HepG2 (cell line): ENCODE measurements at regions not wholly inside any gene's neighbourhood (a gene's known extent, or its start where the extent isn't known, plus 50 kb on each side); places are given as distances from the start of the nearest gene placed in this dataset.

ENCODE experiments used
- CHD4 ChIP-seq: fragments of 200-600 bp; sonication (generic); IDR thresholded peaks from 2 replicates; pipeline ENCODE4 v1.7.0; 2017; ENCODE audit warnings: mild to moderate bottlenecking, low read length, borderline replicate concordance
- ELF1 ChIP-seq: sonication (generic); formaldehyde crosslinking; IDR thresholded peaks from 2 replicates; pipeline ENCODE4 v1.4.0; 2020; ENCODE audit warnings: missing genetic modification reagents
- ZNF550 ChIP-seq: sonication (generic); formaldehyde crosslinking; IDR thresholded peaks from 2 replicates; pipeline ENCODE4 v1.4.0; 2020; ENCODE audit warnings: mild to moderate bottlenecking, missing genetic modification reagents, borderline replicate concordance
- TF ChIP-seq, protein P1 (sequence below): sonication (generic); formaldehyde crosslinking; conservative IDR thresholded peaks from 2 replicates; pipeline ENCODE4 v1.8.0; 2022; ENCODE audit warnings: mild to moderate bottlenecking, moderate library complexity, missing genetic modification reagents
- TF ChIP-seq, protein P2 (sequence below): sonication (generic); formaldehyde crosslinking; IDR thresholded peaks from 2 replicates; pipeline ENCODE4 v1.4.0; 2020; ENCODE audit warnings: missing genetic modification reagents, mild to moderate bottlenecking, borderline replicate concordance
- TF ChIP-seq, protein P3 (sequence below): sonication (generic); formaldehyde crosslinking; IDR thresholded peaks from 2 replicates; pipeline ENCODE4 v1.8.1; 2023; ENCODE audit warnings: mild to moderate bottlenecking, inconsistent platforms, moderate library complexity, missing genetic modification reagents, borderline replicate concordance
- TF ChIP-seq, protein P4 (sequence below): sonication (generic); formaldehyde crosslinking; IDR thresholded peaks from 2 replicates; pipeline ENCODE4 v1.5.1; 2020; ENCODE audit warnings: mild to moderate bottlenecking, missing genetic modification reagents, moderate library complexity
- TF ChIP-seq, protein P5 (sequence below): sonication (generic); formaldehyde crosslinking; IDR thresholded peaks from 2 replicates; pipeline ENCODE4 v1.5.0; 2020; ENCODE audit warnings: mild to moderate bottlenecking, missing genetic modification reagents, moderate library complexity

DNA sequence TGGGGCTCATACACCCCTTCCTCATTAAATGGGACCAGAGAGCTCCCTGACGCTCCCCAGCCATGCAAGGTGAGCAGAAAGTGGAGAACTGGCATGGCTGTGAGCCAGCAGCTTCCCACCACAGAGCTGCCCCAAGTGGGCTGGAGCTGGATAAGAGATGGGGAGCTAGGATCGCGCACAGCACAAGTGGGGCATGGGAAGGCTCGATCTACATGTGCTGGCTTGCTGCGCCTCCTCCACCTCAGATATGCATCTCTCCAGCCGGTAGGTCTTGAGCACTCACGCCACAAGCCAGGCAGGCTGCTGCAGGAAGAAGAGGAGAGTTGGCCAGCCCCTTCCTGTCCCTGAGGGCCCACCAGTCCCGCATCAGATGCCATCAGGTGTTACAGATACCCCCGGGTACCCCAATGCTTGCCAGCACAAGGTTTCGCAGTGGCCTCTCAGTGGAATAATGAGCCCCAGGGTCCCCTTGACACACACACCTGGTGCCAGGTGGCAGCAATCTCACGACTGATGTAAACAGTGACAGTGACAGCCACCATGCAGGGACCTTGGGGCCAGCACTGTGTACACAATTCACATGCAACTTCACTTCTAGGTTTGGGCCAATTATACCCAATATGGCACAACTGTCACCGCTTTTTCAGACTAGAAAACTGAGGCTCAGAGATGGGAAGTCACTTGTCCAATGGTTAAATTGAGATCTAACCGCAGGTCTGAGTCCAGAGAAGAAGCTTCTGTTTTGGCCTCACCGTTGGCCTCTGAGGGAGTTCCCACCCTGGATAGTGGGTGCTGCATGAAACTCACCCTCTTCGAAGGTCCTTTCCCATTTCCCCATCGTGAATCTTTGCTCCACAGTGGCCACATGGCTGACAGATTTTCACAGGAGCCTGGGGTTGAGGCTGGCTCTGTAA lies 79.3 kb downstream of the OAT start:
- TF ChIP-seq, protein P1, sequence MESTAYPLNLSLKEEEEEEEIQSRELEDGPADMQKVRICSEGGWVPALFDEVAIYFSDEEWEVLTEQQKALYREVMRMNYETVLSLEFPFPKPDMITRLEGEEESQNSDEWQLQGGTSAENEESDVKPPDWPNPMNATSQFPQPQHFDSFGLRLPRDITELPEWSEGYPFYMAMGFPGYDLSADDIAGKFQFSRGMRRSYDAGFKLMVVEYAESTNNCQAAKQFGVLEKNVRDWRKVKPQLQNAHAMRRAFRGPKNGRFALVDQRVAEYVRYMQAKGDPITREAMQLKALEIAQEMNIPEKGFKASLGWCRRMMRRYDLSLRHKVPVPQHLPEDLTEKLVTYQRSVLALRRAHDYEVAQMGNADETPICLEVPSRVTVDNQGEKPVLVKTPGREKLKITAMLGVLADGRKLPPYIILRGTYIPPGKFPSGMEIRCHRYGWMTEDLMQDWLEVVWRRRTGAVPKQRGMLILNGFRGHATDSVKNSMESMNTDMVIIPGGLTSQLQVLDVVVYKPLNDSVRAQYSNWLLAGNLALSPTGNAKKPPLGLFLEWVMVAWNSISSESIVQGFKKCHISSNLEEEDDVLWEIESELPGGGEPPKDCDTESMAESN (CRISPR knock-in tag), result no peak
- TF ChIP-seq, protein P2, sequence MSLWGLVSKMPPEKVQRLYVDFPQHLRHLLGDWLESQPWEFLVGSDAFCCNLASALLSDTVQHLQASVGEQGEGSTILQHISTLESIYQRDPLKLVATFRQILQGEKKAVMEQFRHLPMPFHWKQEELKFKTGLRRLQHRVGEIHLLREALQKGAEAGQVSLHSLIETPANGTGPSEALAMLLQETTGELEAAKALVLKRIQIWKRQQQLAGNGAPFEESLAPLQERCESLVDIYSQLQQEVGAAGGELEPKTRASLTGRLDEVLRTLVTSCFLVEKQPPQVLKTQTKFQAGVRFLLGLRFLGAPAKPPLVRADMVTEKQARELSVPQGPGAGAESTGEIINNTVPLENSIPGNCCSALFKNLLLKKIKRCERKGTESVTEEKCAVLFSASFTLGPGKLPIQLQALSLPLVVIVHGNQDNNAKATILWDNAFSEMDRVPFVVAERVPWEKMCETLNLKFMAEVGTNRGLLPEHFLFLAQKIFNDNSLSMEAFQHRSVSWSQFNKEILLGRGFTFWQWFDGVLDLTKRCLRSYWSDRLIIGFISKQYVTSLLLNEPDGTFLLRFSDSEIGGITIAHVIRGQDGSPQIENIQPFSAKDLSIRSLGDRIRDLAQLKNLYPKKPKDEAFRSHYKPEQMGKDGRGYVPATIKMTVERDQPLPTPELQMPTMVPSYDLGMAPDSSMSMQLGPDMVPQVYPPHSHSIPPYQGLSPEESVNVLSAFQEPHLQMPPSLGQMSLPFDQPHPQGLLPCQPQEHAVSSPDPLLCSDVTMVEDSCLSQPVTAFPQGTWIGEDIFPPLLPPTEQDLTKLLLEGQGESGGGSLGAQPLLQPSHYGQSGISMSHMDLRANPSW, result no peak
- TF ChIP-seq ELF1 (no peak), ZNF550 (CRISPR knock-in tag) (no peak), CHD4 (no peak)
- TF ChIP-seq, protein P3, sequence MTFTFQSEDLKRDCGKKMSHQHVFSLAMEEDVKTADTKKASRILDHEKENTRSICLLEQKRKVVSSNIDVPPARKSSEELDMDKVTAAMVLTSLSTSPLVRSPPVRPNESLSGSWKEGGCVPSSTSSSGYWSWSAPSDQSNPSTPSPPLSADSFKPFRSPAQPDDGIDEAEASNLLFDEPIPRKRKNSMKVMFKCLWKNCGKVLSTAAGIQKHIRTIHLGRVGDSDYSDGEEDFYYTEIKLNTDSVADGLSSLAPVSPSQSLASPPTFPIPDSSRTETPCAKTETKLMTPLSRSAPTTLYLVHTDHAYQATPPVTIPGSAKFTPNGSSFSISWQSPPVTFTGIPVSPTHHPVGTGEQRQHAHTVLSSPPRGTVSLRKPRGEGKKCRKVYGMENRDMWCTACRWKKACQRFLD (CRISPR knock-in tag), result no peak
- TF ChIP-seq, protein P4, sequence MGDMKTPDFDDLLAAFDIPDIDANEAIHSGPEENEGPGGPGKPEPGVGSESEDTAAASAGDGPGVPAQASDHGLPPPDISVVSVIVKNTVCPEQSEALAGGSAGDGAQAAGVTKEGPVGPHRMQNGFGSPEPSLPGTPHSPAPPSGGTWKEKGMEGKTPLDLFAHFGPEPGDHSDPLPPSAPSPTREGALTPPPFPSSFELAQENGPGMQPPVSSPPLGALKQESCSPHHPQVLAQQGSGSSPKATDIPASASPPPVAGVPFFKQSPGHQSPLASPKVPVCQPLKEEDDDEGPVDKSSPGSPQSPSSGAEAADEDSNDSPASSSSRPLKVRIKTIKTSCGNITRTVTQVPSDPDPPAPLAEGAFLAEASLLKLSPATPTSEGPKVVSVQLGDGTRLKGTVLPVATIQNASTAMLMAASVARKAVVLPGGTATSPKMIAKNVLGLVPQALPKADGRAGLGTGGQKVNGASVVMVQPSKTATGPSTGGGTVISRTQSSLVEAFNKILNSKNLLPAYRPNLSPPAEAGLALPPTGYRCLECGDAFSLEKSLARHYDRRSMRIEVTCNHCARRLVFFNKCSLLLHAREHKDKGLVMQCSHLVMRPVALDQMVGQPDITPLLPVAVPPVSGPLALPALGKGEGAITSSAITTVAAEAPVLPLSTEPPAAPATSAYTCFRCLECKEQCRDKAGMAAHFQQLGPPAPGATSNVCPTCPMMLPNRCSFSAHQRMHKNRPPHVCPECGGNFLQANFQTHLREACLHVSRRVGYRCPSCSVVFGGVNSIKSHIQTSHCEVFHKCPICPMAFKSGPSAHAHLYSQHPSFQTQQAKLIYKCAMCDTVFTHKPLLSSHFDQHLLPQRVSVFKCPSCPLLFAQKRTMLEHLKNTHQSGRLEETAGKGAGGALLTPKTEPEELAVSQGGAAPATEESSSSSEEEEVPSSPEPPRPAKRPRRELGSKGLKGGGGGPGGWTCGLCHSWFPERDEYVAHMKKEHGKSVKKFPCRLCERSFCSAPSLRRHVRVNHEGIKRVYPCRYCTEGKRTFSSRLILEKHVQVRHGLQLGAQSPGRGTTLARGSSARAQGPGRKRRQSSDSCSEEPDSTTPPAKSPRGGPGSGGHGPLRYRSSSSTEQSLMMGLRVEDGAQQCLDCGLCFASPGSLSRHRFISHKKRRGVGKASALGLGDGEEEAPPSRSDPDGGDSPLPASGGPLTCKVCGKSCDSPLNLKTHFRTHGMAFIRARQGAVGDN (CRISPR knock-in tag), result no peak
- TF ChIP-seq, protein P5, sequence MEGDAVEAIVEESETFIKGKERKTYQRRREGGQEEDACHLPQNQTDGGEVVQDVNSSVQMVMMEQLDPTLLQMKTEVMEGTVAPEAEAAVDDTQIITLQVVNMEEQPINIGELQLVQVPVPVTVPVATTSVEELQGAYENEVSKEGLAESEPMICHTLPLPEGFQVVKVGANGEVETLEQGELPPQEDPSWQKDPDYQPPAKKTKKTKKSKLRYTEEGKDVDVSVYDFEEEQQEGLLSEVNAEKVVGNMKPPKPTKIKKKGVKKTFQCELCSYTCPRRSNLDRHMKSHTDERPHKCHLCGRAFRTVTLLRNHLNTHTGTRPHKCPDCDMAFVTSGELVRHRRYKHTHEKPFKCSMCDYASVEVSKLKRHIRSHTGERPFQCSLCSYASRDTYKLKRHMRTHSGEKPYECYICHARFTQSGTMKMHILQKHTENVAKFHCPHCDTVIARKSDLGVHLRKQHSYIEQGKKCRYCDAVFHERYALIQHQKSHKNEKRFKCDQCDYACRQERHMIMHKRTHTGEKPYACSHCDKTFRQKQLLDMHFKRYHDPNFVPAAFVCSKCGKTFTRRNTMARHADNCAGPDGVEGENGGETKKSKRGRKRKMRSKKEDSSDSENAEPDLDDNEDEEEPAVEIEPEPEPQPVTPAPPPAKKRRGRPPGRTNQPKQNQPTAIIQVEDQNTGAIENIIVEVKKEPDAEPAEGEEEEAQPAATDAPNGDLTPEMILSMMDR, result no peak
